ENCODE measurements at regions not wholly inside any gene's neighbourhood (a gene's known extent, or its start where the extent isn't known, plus 50 kb on each side); places are given as distances from the start of the nearest gene placed in this dataset.

- Histone ChIP-seq H3K14ac (ENCODE audit: insufficient read length) (no peak overlapping the region), H2AK5ac (ENCODE audit: low read depth, low read length) (no peak overlapping the region), H2BK120ac (replicated peaks; ENCODE audit: low read depth, low read length) (no peak overlapping the region), H3K56ac (replicated peaks; ENCODE audit: insufficient read length, low read depth, low read length) (no peak overlapping the region), H3K4me1 (replicated peaks in 1 of 4; ENCODE audit: control insufficient read depth in 3 of 4, insufficient read depth in 4 of 4, low read length in 3 of 4) (no peaks in the 10 kb centered on the region), H3K4ac (replicated peaks; ENCODE audit: insufficient read length, low read depth, low read length) (no peak overlapping the region), H3K79me1 (ENCODE audit: low read depth, low read length) (no peaks in the 10 kb centered on the region), H3K4me2 (ENCODE audit: insufficient read depth in 1 of 2, low read depth in 2 of 2, low read length in 2 of 2) (no peak overlapping the region), H2BK20ac (ENCODE audit: low read length) (no peak overlapping the region), H2BK5ac (ENCODE audit: low read depth, low read length) (no peak overlapping the region), H3K79me2 (ENCODE audit: control insufficient read depth in 1 of 2, insufficient read depth in 2 of 2, low read length in 2 of 2) (no peaks in the 10 kb centered on the region), H3K9ac (replicated peaks in 1 of 4; ENCODE audit: extremely low read depth in 1 of 4, low read depth in 3 of 4, low read length in 3 of 4) (no peak overlapping the region), H3K18ac (ENCODE audit: extremely low read depth, low read length) (no peak overlapping the region), H4K91ac (replicated peaks; ENCODE audit: insufficient read length, low read length) (no peak overlapping the region), H2AFZ (ENCODE audit: low read length) (no peak overlapping the region), H3K23ac (ENCODE audit: insufficient read length) (no peak overlapping the region), H3K27me3 (replicated peaks in 1 of 4; ENCODE audit: control insufficient read depth in 3 of 4, extremely low read depth in 1 of 4, insufficient read depth in 3 of 4, low read length in 3 of 4) (no peaks in the 10 kb centered on the region), H2BK12ac (ENCODE audit: low read depth, low read length) (no peak overlapping the region), H3K23me2 (ENCODE audit: low read depth, low read length) (no peaks in the 10 kb centered on the region), H4K20me1 (replicated peaks in 1 of 2; ENCODE audit: control insufficient read depth in 1 of 2, insufficient read depth in 2 of 2, low read length in 2 of 2) (no peaks in the 10 kb centered on the region), H2BK15ac (ENCODE audit: low read length) (no peak overlapping the region), H3K27ac (ENCODE audit: low read depth, low read length) (no peak overlapping the region), H3K4me3 (ENCODE audit: extremely low read depth in 1 of 4, insufficient read depth in 2 of 4, low read depth in 3 of 4, low read length in 4 of 4) (no peak overlapping the region), H3K36me3 (ENCODE audit: control insufficient read depth in 2 of 4, insufficient read depth in 4 of 4, low read length in 3 of 4) (no peaks in the 10 kb centered on the region), H4K8ac (ENCODE audit: extremely low read depth, insufficient read depth, low read length) (no peak overlapping the region), H3K9me3 (ENCODE audit: insufficient read depth in 2 of 2, low read depth in 1 of 2, low read length in 1 of 2) (no peaks in the 10 kb centered on the region), H4K5ac (ENCODE audit: insufficient read length, low read depth, low read length) (no peak overlapping the region)
- FAIRE-seq (no peak), DNase-seq (ENCODE audit: low read depth in 1 of 2, low spot score in 2 of 2) (no peak)
- WGBS, 2 experiments (ENCODE audit: extremely low coverage in 1 of 2, insufficient coverage in 1 of 2, insufficient read length in 1 of 2, insufficient replicate concordance in 2 of 2, low coverage in 1 of 2, low lambda C conversion rate in 2 of 2, missing lambda C conversion rate in 1 of 2): 83% methylated on average over 2 of the region's 2 CpGs; no CpG with 5 or more reads in 1 of the 2 experiments
- POLR2A ChIA-PET (ENCODE audit: partially characterized antibody): no interaction called here
- CTCF ChIA-PET (ENCODE audit: partially characterized antibody): no interaction called here
- no peak for TF ChIP-seq GTF2F1 (IDR thresholded peaks at IDR 0.05; ENCODE audit: borderline replicate concordance, low read depth, low read length)
- no peak for TF ChIP-seq JUN (IDR thresholded peaks at IDR 0.05; ENCODE audit: low read depth, low read length)
- no peak for TF ChIP-seq RXRA (IDR thresholded peaks at IDR 0.05; ENCODE audit: insufficient read depth, low read depth, low read length)
- no peak for TF ChIP-seq RNF2 (IDR thresholded peaks at IDR 0.05; ENCODE audit: borderline replicate concordance, low read depth, low read length, missing control alignments, poor library complexity, severe bottlenecking)
- no peak for TF ChIP-seq TAF1 (IDR thresholded peaks at IDR 0.05; ENCODE audit: low read depth, low read length)
- no peak for TF ChIP-seq CHD1 (IDR thresholded peaks at IDR 0.05; ENCODE audit: low read depth, low read length)
- TF ChIP-seq TAF7 (optimal IDR thresholded peaks at IDR 0.05; ENCODE audit: borderline replicate concordance, low read depth, low read length): no peak
- TF ChIP-seq MAFK (IDR thresholded peaks at IDR 0.05; ENCODE audit: low read depth, low read length): no peak
- no peak for TF ChIP-seq RFX5 (IDR thresholded peaks at IDR 0.05; ENCODE audit: borderline replicate concordance, low read depth, low read length)
- TF ChIP-seq E2F6 (IDR thresholded peaks at IDR 0.05): no peak
- no peak for TF ChIP-seq MAX (IDR thresholded peaks at IDR 0.05)
- no peak for TF ChIP-seq POLR2A (IDR thresholded peaks at IDR 0.05; ENCODE audit: control extremely low read depth in 1 of 2, low read depth in 2 of 2, low read length in 2 of 2)
- no peak for TF ChIP-seq KDM5A (IDR thresholded peaks at IDR 0.05; ENCODE audit: low read length)
Measured at GRCh38 chr21:22253761-22254160, 1255.6 kb downstream of the NCAM2 start.

All from H1 (cell line).